GM12878 (cell line): ENCODE measurements at regions not wholly inside any gene's neighbourhood (a gene's known extent, or its start where the extent isn't known, plus 50 kb on each side); places are given as distances from the start of the nearest gene placed in this dataset.

Experiments
- ATAC-seq: fragments of 200-7000 bp; cut with Tn5 transposase; 3 replicates; pipeline ENCODE4 v1.9.1; 2020; ENCODE audit warnings: mild to moderate bottlenecking, moderate library complexity
- BruUV-seq: library from RNA; stranded (reverse); fragments of 400-500 nt; replicated peaks from 2 replicates; lab custom pipeline; 2021; lab: Mats Ljungman, UMichigan
- CTCF ChIA-PET: fragments of 300-600 bp; sonication (Branson Sonifier 250); formaldehyde crosslinking; extraction: SDS; loops from one replicate; lab custom pipeline; 2021; ENCODE audit warnings: inconsistent platforms; lab: Yijun Ruan, JAX
- POLR2A ChIA-PET: fragments of 350-600 bp; formaldehyde crosslinking; extraction: SDS; loops from one replicate; lab custom pipeline; 2021; ENCODE audit warnings: inconsistent platforms; lab: Charles Lee
- RAD21 ChIA-PET: fragments of 300-600 bp; sonication (Branson Sonifier 250); formaldehyde crosslinking; loops from one replicate; lab custom pipeline; 2023; ENCODE audit warnings: antibody characterized with exemption; ENCODE audit not compliant: unreplicated experiment; lab: Charles Lee
- SMC1A ChIA-PET: fragments of 300-600 bp; sonication (Branson Sonifier 250); formaldehyde crosslinking; loops from one replicate; lab custom pipeline; 2023; ENCODE audit not compliant: unreplicated experiment, uncharacterized antibody; lab: Charles Lee
- DNase-seq: peaks from one replicate; pipeline ENCODE4 v3.0.0-alpha.2; 2011; ENCODE audit warnings: low read depth, low spot score
- FAIRE-seq: peaks from 3 replicates; lab custom pipeline; 2011; peaks lifted over from hg19 to GRCh38; lab: Jason Lieb, UNC
- H2AFZ ChIP-seq: 2 replicates; pipeline ENCODE4 v1.6.0; 2011; ENCODE audit warnings: low read depth, low read length, control low read depth; ENCODE audit not compliant: control insufficient read depth
- H3K27ac ChIP-seq: 2 replicates; pipeline ENCODE4 v1.5.1; 2011; ENCODE audit warnings: control low read depth; ENCODE audit not compliant: control insufficient read depth, insufficient read depth
- H3K27me3 ChIP-seq, 2 experiments: replicated peaks in 1 of 2; 2 replicates each; pipeline versions ENCODE4 v1.6.0 to v1.6.1; 2011; ENCODE audit warnings: low read length in 1 of 2; ENCODE audit not compliant: control insufficient read depth in 2 of 2, insufficient read depth in 2 of 2
- H3K36me3 ChIP-seq, 2 experiments: 2 replicates each; pipeline ENCODE4 v1.5.1; 2011; ENCODE audit warnings: low read length in 1 of 2; ENCODE audit not compliant: control insufficient read depth in 2 of 2, insufficient read depth in 2 of 2
- H3K4me1 ChIP-seq: 2 replicates; pipeline ENCODE4 v1.6.1; 2011; ENCODE audit warnings: mild to moderate bottlenecking, low read length, moderate library complexity, mixed read lengths; ENCODE audit not compliant: control insufficient read depth, insufficient read depth
- H3K4me2 ChIP-seq: 2 replicates; pipeline ENCODE4 v1.6.0; 2011; ENCODE audit warnings: control low read depth; ENCODE audit not compliant: control insufficient read depth, insufficient read depth
- H3K4me3 ChIP-seq: fragments of 200-600 bp; sonication (generic); 2 replicates; pipeline ENCODE4 v1.5.1; 2016
- H3K79me2 ChIP-seq: 2 replicates; pipeline ENCODE4 v1.6.0; 2011; ENCODE audit warnings: low read length; ENCODE audit not compliant: control insufficient read depth, insufficient read depth
- H3K9ac ChIP-seq: 2 replicates; pipeline ENCODE4 v1.8.0; 2011; ENCODE audit warnings: low read length, control low read depth, mixed read lengths; ENCODE audit not compliant: control insufficient read depth, insufficient read depth
- H3K9me3 ChIP-seq: replicated peaks from 3 replicates; pipeline ENCODE4 v1.5.1; 2011; ENCODE audit warnings: mild to moderate bottlenecking, low read length; ENCODE audit not compliant: control insufficient read depth, insufficient read depth
- H4K20me1 ChIP-seq: 2 replicates; pipeline ENCODE4 v1.6.0; 2011; ENCODE audit not compliant: control insufficient read depth, insufficient read depth
- EED ChIP-seq: sonication (generic); IDR thresholded peaks from 2 replicates; pipeline ENCODE4 v1.6.1; 2016; ENCODE audit warnings: antibody characterized with exemption, low read depth
- EZH2 ChIP-seq: IDR thresholded peaks from 2 replicates; pipeline ENCODE4 v1.6.1; 2012; ENCODE audit warnings: low read depth, mild to moderate bottlenecking, control low read depth, inconsistent platforms, low read length, borderline replicate concordance; ENCODE audit not compliant: control insufficient read depth
- FOS ChIP-seq: IDR thresholded peaks from 3 replicates; pipeline ENCODE4 v1.6.1; 2011; ENCODE audit warnings: borderline replicate concordance; ENCODE audit not compliant: insufficient read length; ENCODE audit errors: extremely low read depth
- JUNB ChIP-seq: IDR thresholded peaks from 2 replicates; pipeline ENCODE4 v1.6.1; 2016; ENCODE audit warnings: antibody characterized with exemption, mild to moderate bottlenecking
- KAT2A ChIP-seq: conservative IDR thresholded peaks from 2 replicates; pipeline ENCODE4 v1.6.1; 2011; ENCODE audit warnings: low read depth, low read length; ENCODE audit not compliant: control insufficient read depth
- RBBP5 ChIP-seq: fragments of 200-600 bp; sonication (generic); conservative IDR thresholded peaks from 2 replicates; pipeline ENCODE4 v1.6.1; 2016
- SIX5 ChIP-seq: IDR thresholded peaks from 2 replicates; pipeline ENCODE4 v1.6.1; 2011; ENCODE audit warnings: mild to moderate bottlenecking, low read depth, low read length, moderate library complexity; ENCODE audit not compliant: severe bottlenecking
- SMAD1 ChIP-seq: fragments of 450-650 bp; IDR thresholded peaks from 2 replicates; pipeline ENCODE4 v1.6.1; 2018; ENCODE audit warnings: mild to moderate bottlenecking, low read depth; ENCODE audit not compliant: partially characterized antibody
- SUZ12 ChIP-seq: fragments of 200-600 bp; sonication (generic); IDR thresholded peaks from one replicate; pipeline ENCODE4 v1.6.1; 2018; ENCODE audit warnings: antibody characterized with exemption, mild to moderate bottlenecking; ENCODE audit not compliant: unreplicated experiment
- TAF1 ChIP-seq: IDR thresholded peaks from 2 replicates; pipeline ENCODE4 v1.6.1; 2011; ENCODE audit warnings: mild to moderate bottlenecking, low read depth, low read length, borderline replicate concordance
- ZNF274 ChIP-seq: IDR thresholded peaks from one replicate; pipeline ENCODE4 v1.8.0; 2011; ENCODE audit not compliant: insufficient read length, insufficient read depth
- WGBS: methylation state at CpG from one replicate; pipeline ENCODE4 v1.1.6; 2016; ENCODE audit warnings: low lambda C conversion rate; ENCODE audit not compliant: insufficient replicate concordance, insufficient coverage; ENCODE audit errors: missing lambda C conversion rate; 5-methylcytosine and 5-hydroxymethylcytosine counted together
- in situ Hi-C: fragments of 300-500 bp; cut with MboI; formaldehyde crosslinking; loops from 9 replicates; pipeline ENCODE4 v1.14.3; 2018; ENCODE audit warnings: mixed read lengths
- intact Hi-C: fragments of 100-400 bp; cut with micrococcal nuclease; formaldehyde crosslinking; loops from one replicate; pipeline ENCODE4 v1.14.2; 2022; ENCODE audit not compliant: unreplicated experiment
- TF ChIP-seq, protein P1 (sequence below): IDR thresholded peaks from 2 replicates; pipeline ENCODE4 v1.6.1; 2011; ENCODE audit warnings: low read depth, mild to moderate bottlenecking, low read length, moderate library complexity, borderline replicate concordance; ENCODE audit errors: extremely low read depth
- TF ChIP-seq, protein P2 (sequence below): IDR thresholded peaks from 2 replicates; pipeline ENCODE4 v1.6.1; 2012; ENCODE audit warnings: low read depth, low read length, improper control_type of control experiment
- TF ChIP-seq, protein P3 (sequence below): fragments of 450-650 bp; IDR thresholded peaks from 2 replicates; pipeline ENCODE4 v1.6.1; 2016; ENCODE audit warnings: mild to moderate bottlenecking

DNA sequence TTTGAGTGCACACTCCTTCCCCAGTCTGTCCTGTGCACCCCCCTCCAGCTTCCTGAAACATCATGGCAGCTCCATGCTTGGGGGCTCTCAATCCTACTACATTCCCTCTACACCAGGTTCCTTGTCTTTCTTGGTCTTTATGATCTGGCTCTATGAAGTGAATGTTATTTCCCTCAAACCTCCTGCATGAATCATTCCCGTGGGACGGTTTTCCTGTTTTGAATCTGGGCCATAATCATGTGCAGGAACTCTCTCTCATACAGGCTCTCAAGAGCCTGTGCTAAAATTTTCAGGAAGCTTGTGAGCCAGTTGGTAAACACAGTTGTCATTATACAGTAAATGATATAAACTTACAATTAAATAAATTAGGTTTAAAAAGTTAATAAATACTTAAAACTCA lies 89.8 kb upstream of the KCNE2 start:
- ChIA-PET RAD21 (no interaction called here), CTCF (interaction anchor here (1.1 kb wide), 1 partner anchor 10 kb away, joined by 3 read pairs; no protein-coding TSS in a partner anchor), SMC1A (interaction anchor here (0.9 kb wide), 1 partner anchor 434 kb away, joined by 3 read pairs; no protein-coding TSS in a partner anchor), POLR2A (no interaction called here)
- FAIRE-seq (no peak), DNase-seq (no peak), ATAC-seq (no peak)
- Histone ChIP-seq H3K79me2 (no peaks in the 10 kb centered on the region), H2AFZ (no peak overlapping the region), H3K27ac (no peak overlapping the region), H3K4me3 (no peak overlapping the region), H3K4me1 (no peaks in the 10 kb centered on the region), H3K4me2 (no peak overlapping the region), H3K9me3 (no peaks in the 10 kb centered on the region), H4K20me1 (no peaks in the 10 kb centered on the region), H3K36me3 (no peaks in the 10 kb centered on the region), H3K27me3 (no peaks in the 10 kb centered on the region), H3K9ac (no peak overlapping the region)
- BruUV-seq = no TSS peak
- intact Hi-C loops = no loop called here
- TF ChIP-seq RBBP5 (no peak), SUZ12 (no peak), JUNB (no peak), KAT2A (no peak), SMAD1 (no peak), EED (no peak), SIX5 (no peak), ZNF274 (no peak), EZH2 (no peak), FOS (no peak), TAF1 (no peak)
- TF ChIP-seq, protein P1, sequence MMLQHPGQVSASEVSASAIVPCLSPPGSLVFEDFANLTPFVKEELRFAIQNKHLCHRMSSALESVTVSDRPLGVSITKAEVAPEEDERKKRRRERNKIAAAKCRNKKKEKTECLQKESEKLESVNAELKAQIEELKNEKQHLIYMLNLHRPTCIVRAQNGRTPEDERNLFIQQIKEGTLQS = no peak
- TF ChIP-seq, protein P2, sequence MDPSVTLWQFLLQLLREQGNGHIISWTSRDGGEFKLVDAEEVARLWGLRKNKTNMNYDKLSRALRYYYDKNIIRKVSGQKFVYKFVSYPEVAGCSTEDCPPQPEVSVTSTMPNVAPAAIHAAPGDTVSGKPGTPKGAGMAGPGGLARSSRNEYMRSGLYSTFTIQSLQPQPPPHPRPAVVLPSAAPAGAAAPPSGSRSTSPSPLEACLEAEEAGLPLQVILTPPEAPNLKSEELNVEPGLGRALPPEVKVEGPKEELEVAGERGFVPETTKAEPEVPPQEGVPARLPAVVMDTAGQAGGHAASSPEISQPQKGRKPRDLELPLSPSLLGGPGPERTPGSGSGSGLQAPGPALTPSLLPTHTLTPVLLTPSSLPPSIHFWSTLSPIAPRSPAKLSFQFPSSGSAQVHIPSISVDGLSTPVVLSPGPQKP = no peak
- TF ChIP-seq, protein P3, sequence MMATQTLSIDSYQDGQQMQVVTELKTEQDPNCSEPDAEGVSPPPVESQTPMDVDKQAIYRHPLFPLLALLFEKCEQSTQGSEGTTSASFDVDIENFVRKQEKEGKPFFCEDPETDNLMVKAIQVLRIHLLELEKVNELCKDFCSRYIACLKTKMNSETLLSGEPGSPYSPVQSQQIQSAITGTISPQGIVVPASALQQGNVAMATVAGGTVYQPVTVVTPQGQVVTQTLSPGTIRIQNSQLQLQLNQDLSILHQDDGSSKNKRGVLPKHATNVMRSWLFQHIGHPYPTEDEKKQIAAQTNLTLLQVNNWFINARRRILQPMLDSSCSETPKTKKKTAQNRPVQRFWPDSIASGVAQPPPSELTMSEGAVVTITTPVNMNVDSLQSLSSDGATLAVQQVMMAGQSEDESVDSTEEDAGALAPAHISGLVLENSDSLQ = no peak
- 13% methylated on average over 2 of the region's 2 CpGs for WGBS
- in situ Hi-C loops = no loop called here
